ENCODE measurements at regions not wholly inside any gene's neighbourhood (a gene's known extent, or its start where the extent isn't known, plus 50 kb on each side); places are given as distances from the start of the nearest gene placed in this dataset.
A peak's percentile ranks its signal among the peaks of the same experiment; 100 is the strongest.

- Histone ChIP-seq H3K27me3 (no peaks in the 10 kb centered on the region), H3K36me3 (no peaks in the 10 kb centered on the region), H3K27ac (no peak overlapping the region), H3K9me3 (peaks cover 0 to 9% of the 10 kb centered on the region in 2 donors), H3K4me3 (no peak overlapping the region), H3K4me1 (no peaks in the 10 kb centered on the region)
- ATAC-seq (no peak), DNase-seq (peak in 2 of 4 donors; percentile 20 to 45)
- no peak for TF ChIP-seq CTCF (IDR thresholded peaks at IDR 0.05)
- intact Hi-C loops (cut with DNase I): no loop called here
Observed at GRCh38 chr10:10156917-10157600, 860.6 kb upstream of the CELF2 start.

- intact Hi-C loops (cut with DNase I): no loop called here
- no peaks in the 10 kb centered on the region for H3K36me3 ChIP-seq
- no peaks in the 10 kb centered on the region for H3K27me3 ChIP-seq
- no peak for ATAC-seq
- no peaks in the 10 kb centered on the region for H3K4me1 ChIP-seq
- H3K27ac ChIP-seq: no peak overlapping the region
- TF ChIP-seq CTCF (IDR thresholded peaks at IDR 0.05): no peak
- peaks cover 0 to 9% of the 10 kb centered on the region in 2 donors for H3K9me3 ChIP-seq
- no peak overlapping the region for H3K4me3 ChIP-seq
- DNase-seq: peak in 1 of 4 donors; percentile 60
Observed at GRCh38 chr10:10160821-10161312, 856.8 kb upstream of the CELF2 start.

GRCh38 chr10:10164848-10165247 is 852.8 kb upstream of the CELF2 start:
- no peak for DNase-seq
- Histone ChIP-seq H3K9me3 (peaks cover 0 to 7% of the 10 kb centered on the region in 2 donors), H3K27ac (no peak overlapping the region), H3K27me3 (no peaks in the 10 kb centered on the region), H3K36me3 (no peaks in the 10 kb centered on the region), H3K4me3 (no peak overlapping the region), H3K4me1 (no peaks in the 10 kb centered on the region)
- no peak for TF ChIP-seq CTCF (IDR thresholded peaks at IDR 0.05)
- intact Hi-C loops (cut with DNase I): no loop called here
- no peak for ATAC-seq

GRCh38 chr10:10165415-10165814 is 852.3 kb upstream of the CELF2 start:
- H3K27ac ChIP-seq: no peak overlapping the region
- no peaks in the 10 kb centered on the region for H3K36me3 ChIP-seq
- DNase-seq: no peak
- H3K4me3 ChIP-seq: no peak overlapping the region
- intact Hi-C loops (cut with DNase I): no loop called here
- no peak for ATAC-seq
- H3K27me3 ChIP-seq: no peaks in the 10 kb centered on the region
- TF ChIP-seq CTCF (IDR thresholded peaks at IDR 0.05): no peak
- H3K9me3 ChIP-seq: peaks cover 0 to 7% of the 10 kb centered on the region in 2 donors
- H3K4me1 ChIP-seq: no peaks in the 10 kb centered on the region

GRCh38 chr10:10178476-10178875 is 839.2 kb upstream of the CELF2 start:
- Histone ChIP-seq H3K4me1 (no peaks in the 10 kb centered on the region), H3K9me3 (peaks cover 0 to 3% of the 10 kb centered on the region in 2 donors), H3K27me3 (no peaks in the 10 kb centered on the region), H3K36me3 (no peaks in the 10 kb centered on the region), H3K4me3 (no peak overlapping the region), H3K27ac (no peak overlapping the region)
- no peak for TF ChIP-seq CTCF (IDR thresholded peaks at IDR 0.05)
- no peak for DNase-seq
- ATAC-seq: no peak
- intact Hi-C loops (cut with DNase I): no loop called here
